ENCODE measurements at regions not wholly inside any gene's neighbourhood (a gene's known extent, or its start where the extent isn't known, plus 50 kb on each side); places are given as distances from the start of the nearest gene placed in this dataset.

- Histone ChIP-seq H3K4me1 (peaks cover 6% of the 10 kb centered on the region), H3K9me3 (no peaks in the 10 kb centered on the region), H3K4me3 (no peak overlapping the region), H3K36me3 (no peaks in the 10 kb centered on the region), H3K27ac (no peak overlapping the region), H3K27me3 (ENCODE audit: low read depth) (no peaks in the 10 kb centered on the region)
- DNase-seq (no peak), ATAC-seq (no peak)
- TF ChIP-seq CTCF (IDR thresholded peaks at IDR 0.05) = no peak
- intact Hi-C loops (cut with DNase I) = no loop called here
Measured at GRCh38 chr9:109989296-109989695, 209.3 kb downstream of the PALM2AKAP2 start.

DNA sequence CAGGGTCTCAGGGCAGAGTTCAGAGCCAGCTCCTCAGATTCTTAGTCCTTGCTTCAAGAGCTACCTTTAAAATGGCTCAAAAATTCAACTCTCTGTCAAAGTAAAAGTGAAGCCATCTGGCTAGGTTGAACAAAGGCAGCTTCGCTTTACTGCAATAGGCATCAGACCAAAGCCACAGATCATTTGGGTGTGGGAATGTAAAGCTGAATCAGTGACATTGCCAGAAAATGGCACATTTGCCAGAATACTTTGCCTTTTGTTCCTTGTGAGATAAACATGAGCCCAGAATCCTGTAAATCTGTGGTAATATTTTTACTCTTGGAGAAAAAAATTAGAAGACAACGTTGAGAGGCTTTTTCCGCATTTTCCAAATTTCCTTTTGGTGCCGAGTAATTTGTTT, 210.5 kb downstream of the PALM2AKAP2 start:
- H3K9me3 ChIP-seq = no peaks in the 10 kb centered on the region
- H3K27ac ChIP-seq = no peak overlapping the region
- H3K4me3 ChIP-seq = no peak overlapping the region
- H3K4me1 ChIP-seq = peaks cover 6% of the 10 kb centered on the region
- DNase-seq (no peak), ATAC-seq (no peak)
- no peaks in the 10 kb centered on the region for H3K27me3 ChIP-seq (ENCODE audit: low read depth)
- intact Hi-C loops (cut with DNase I) = no loop called here
- TF ChIP-seq CTCF (IDR thresholded peaks at IDR 0.05) = no peak
- no peaks in the 10 kb centered on the region for H3K36me3 ChIP-seq

DNA sequence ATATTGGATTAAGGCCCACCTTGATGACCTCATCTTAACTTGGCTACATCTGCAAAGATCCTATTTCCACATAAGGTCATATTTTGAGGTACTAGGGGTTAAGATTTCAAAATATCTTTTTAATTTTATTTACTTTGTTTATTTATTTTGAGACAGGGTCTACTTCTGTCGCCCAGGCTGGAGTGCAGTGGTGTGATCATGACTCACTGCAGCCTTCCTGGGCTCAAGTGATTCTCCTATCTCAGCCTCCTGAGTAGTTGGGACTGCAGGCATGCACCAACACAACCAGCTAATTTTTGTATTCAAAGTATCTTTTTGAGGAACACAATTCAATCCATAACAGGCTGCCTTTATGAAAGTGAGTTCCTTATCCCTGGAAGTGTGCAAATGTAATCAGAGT, 212.3 kb downstream of the PALM2AKAP2 start:
- Histone ChIP-seq H3K4me1 (no peaks in the 10 kb centered on the region), H3K4me3 (no peak overlapping the region), H3K27me3 (ENCODE audit: low read depth) (no peaks in the 10 kb centered on the region), H3K36me3 (no peaks in the 10 kb centered on the region), H3K9me3 (no peaks in the 10 kb centered on the region), H3K27ac (no peak overlapping the region)
- no peak for DNase-seq
- intact Hi-C loops (cut with DNase I) = no loop called here
- TF ChIP-seq CTCF (IDR thresholded peaks at IDR 0.05) = no peak
- no peak for ATAC-seq

DNA sequence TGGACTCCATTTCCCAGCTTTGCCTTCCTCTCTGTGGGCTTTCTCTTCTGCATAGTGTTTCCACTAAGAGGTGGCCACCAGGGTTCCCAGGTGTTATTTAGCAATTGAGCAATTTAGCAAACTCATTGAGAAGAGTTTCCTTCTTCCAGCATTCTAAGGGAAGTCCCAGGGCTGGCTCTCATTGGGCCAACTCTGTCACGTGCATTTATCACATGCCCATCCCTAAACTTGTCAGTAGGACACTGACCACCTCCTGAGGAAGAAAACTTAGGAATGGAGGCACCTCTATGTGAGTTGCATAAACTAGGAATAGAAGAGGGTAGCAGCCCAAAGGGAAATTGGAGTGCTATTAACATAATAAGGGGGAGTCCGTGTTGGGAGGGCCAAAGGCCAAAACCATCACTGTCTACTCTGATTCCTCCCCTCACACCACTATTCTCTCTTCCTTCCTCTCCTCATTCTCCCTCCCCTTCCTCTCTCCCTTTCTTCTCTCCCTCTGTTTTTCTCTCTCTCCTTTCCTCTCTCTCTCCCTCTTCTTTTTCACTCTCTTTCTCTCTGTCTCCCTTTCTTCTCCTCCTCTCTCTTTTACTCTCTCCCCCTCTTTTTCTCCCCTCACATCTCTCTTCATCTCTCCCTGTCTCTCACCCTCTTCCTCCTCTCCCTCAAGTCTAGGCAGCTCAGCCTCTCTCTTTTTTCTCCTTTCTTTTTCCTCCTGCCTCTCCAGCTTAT, 213.4 kb downstream of the PALM2AKAP2 start:
- H3K9me3 ChIP-seq = no peaks in the 10 kb centered on the region
- TF ChIP-seq CTCF (IDR thresholded peaks at IDR 0.05) = no peak
- H3K36me3 ChIP-seq = no peaks in the 10 kb centered on the region
- H3K4me3 ChIP-seq = no peak overlapping the region
- H3K4me1 ChIP-seq = no peaks in the 10 kb centered on the region
- DNase-seq = no peak
- ATAC-seq = no peak
- H3K27me3 ChIP-seq (ENCODE audit: low read depth) = no peaks in the 10 kb centered on the region
- intact Hi-C loops (cut with DNase I) = no loop called here
- H3K27ac ChIP-seq = no peak overlapping the region

GRCh38 chr9:109994141-109994540, 213.8 kb downstream of the C9orf152 start:
- no peaks in the 10 kb centered on the region for H3K27me3 ChIP-seq (ENCODE audit: low read depth)
- ATAC-seq (no peak), DNase-seq (no peak)
- intact Hi-C loops (cut with DNase I) = no loop called here
- no peaks in the 10 kb centered on the region for H3K4me1 ChIP-seq
- H3K36me3 ChIP-seq = no peaks in the 10 kb centered on the region
- H3K27ac ChIP-seq = no peak overlapping the region
- H3K9me3 ChIP-seq = no peaks in the 10 kb centered on the region
- TF ChIP-seq CTCF (IDR thresholded peaks at IDR 0.05) = no peak
- no peak overlapping the region for H3K4me3 ChIP-seq
